Epidermal melanocyte (primary cell): ENCODE measurements at regions not wholly inside any gene's neighbourhood (a gene's known extent, or its start where the extent isn't known, plus 50 kb on each side); places are given as distances from the start of the nearest gene placed in this dataset.

Source experiments
- DNase-seq: peaks from one replicate; pipeline ENCODE4 v3.0.0; 2011; ENCODE audit warnings: low spot score; ENCODE audit not compliant: insufficient read length

- peak; percentile 50 for DNase-seq
Observed at GRCh38 chr15:62464705-62465104, 299.6 kb upstream of the C2CD4B start.

- DNase-seq: no peak
Observed at GRCh38 chr15:62465173-62465572, 300.1 kb upstream of the C2CD4B start.

- no peak for DNase-seq
Observed at GRCh38 chr15:62469478-62469873, 304.4 kb upstream of the C2CD4B start.

GRCh38 chr15:62469874-62470688 lies 305.0 kb upstream of the C2CD4B start:
- no peak for DNase-seq

- DNase-seq: no peak
Observed at GRCh38 chr15:62472616-62473299, 307.7 kb upstream of the C2CD4B start.

- no peak for DNase-seq
Observed at GRCh38 chr15:62474021-62474770, 309.1 kb upstream of the C2CD4B start.

- no peak for DNase-seq
Observed at GRCh38 chr15:62474771-62475124, 309.7 kb upstream of the C2CD4B start.

GRCh38 chr15:62475591-62475990 lies 310.5 kb upstream of the C2CD4B start:
- DNase-seq: no peak

- no peak for DNase-seq
Observed at GRCh38 chr15:62476163-62476562, 311.1 kb upstream of the C2CD4B start.

GRCh38 chr15:62477929-62478328 lies 312.8 kb upstream of the C2CD4B start:
- DNase-seq: no peak

GRCh38 chr15:62482785-62483429 lies 317.8 kb upstream of the C2CD4B start:
- DNase-seq: no peak

- no peak for DNase-seq
Observed at GRCh38 chr15:62483814-62484213, 318.7 kb upstream of the C2CD4B start.

GRCh38 chr15:62485170-62485720 lies 320.2 kb upstream of the C2CD4B start:
- DNase-seq: no peak

GRCh38 chr15:62486041-62486440 lies 321.0 kb upstream of the C2CD4B start:
- no peak for DNase-seq

- DNase-seq: no peak
Observed at GRCh38 chr15:62488387-62488786, 323.3 kb upstream of the C2CD4B start.

GRCh38 chr15:62491642-62492041 lies 326.6 kb upstream of the C2CD4B start:
- no peak for DNase-seq

- DNase-seq: no peak
Observed at GRCh38 chr15:62492900-62493299, 327.8 kb upstream of the C2CD4B start.

- DNase-seq: no peak
Observed at GRCh38 chr15:62494197-62494596, 329.1 kb upstream of the C2CD4B start.

- no peak for DNase-seq
Observed at GRCh38 chr15:62495670-62496614, 330.9 kb upstream of the C2CD4B start.

GRCh38 chr15:62497356-62497755 lies 332.3 kb upstream of the C2CD4B start:
- no peak for DNase-seq
